RPMI8226 (cell line): ENCODE measurements at regions not wholly inside any gene's neighbourhood (a gene's known extent, or its start where the extent isn't known, plus 50 kb on each side); places are given as distances from the start of the nearest gene placed in this dataset.
"Not testable (repeated sequence)": the region's sequence is repeated elsewhere in the genome, so short reads cannot be mapped to it uniquely, and the experiment has no call there.

Experiments used
- DNase-seq: peaks from one replicate; pipeline ENCODE4 v3.0.0-alpha.2; 2015

GRCh38 chr20:53814060-53814459 is 220.4 kb upstream of the ZNF217 start:
- no peak for DNase-seq

- no peak for DNase-seq
Measured at GRCh38 chr20:53813636-53814035, 220.0 kb upstream of the ZNF217 start.

- DNase-seq = no peak
Measured at GRCh38 chr20:53811577-53811976, 217.9 kb upstream of the ZNF217 start.

- no peak for DNase-seq
Measured at GRCh38 chr20:53810661-53811355, 217.2 kb upstream of the ZNF217 start.

- no peak for DNase-seq
Measured at GRCh38 chr20:53809728-53810365, 216.2 kb upstream of the ZNF217 start.

- peak; percentile 25 for DNase-seq
Measured at GRCh38 chr20:53809217-53809616, 215.6 kb upstream of the ZNF217 start.

- no peak for DNase-seq
Measured at GRCh38 chr20:53808733-53809132, 215.1 kb upstream of the ZNF217 start.

GRCh38 chr20:53808302-53808701 is 214.7 kb upstream of the ZNF217 start:
- not testable (repeated sequence) for DNase-seq

- no peak for DNase-seq
Measured at GRCh38 chr20:53806683-53807401, 213.2 kb upstream of the ZNF217 start.

- no peak for DNase-seq
Measured at GRCh38 chr20:53805895-53806384, 212.3 kb upstream of the ZNF217 start.

GRCh38 chr20:53804920-53805894 is 211.6 kb upstream of the ZNF217 start:
- DNase-seq = no peak

GRCh38 chr20:53804308-53804707 is 210.7 kb upstream of the ZNF217 start:
- not testable (repeated sequence) for DNase-seq

GRCh38 chr20:53803492-53804155 is 210.0 kb upstream of the ZNF217 start:
- DNase-seq = no peak

GRCh38 chr20:53801609-53802370 is 208.2 kb upstream of the ZNF217 start:
- DNase-seq = no peak

GRCh38 chr20:53800883-53801604 is 207.4 kb upstream of the ZNF217 start:
- no peak for DNase-seq

GRCh38 chr20:53800418-53800817 is 206.8 kb upstream of the ZNF217 start:
- DNase-seq = no peak

GRCh38 chr20:53797085-53797484 is 203.4 kb upstream of the ZNF217 start:
- DNase-seq = no peak

GRCh38 chr20:53795170-53795569 is 201.5 kb upstream of the ZNF217 start:
- no peak for DNase-seq

- no peak for DNase-seq
Measured at GRCh38 chr20:53794529-53795115, 201.0 kb upstream of the ZNF217 start.

GRCh38 chr20:53793783-53794383 is 200.2 kb upstream of the ZNF217 start:
- no peak for DNase-seq
